Esophagus squamous epithelium (tissue), 4 donors: ENCODE measurements at regions not wholly inside any gene's neighbourhood (a gene's known extent, or its start where the extent isn't known, plus 50 kb on each side); places are given as distances from the start of the nearest gene placed in this dataset.

Experiments used
- POLR2A ChIP-seq, 4 donors: fragments of 450-650 bp; IDR thresholded peaks; one replicate each; pipeline ENCODE4 v1.6.1; 2017; ENCODE audit warnings: antibody characterized with exemption in 4 of 4, mild to moderate bottlenecking in 4 of 4, moderate library complexity in 3 of 4
- TF ChIP-seq, protein P1 (sequence below), 6 experiments: fragments of 450-650 bp in 4 of 6; fragments of 200-600 bp in 2 of 6; sonication (generic) in 2 of 6; IDR thresholded peaks; one replicate each; pipeline ENCODE4 v1.5.1; 2016 to 2019; ENCODE audit warnings: antibody characterized with exemption in 6 of 6, mild to moderate bottlenecking in 4 of 6, moderate library complexity in 4 of 6

DNA sequence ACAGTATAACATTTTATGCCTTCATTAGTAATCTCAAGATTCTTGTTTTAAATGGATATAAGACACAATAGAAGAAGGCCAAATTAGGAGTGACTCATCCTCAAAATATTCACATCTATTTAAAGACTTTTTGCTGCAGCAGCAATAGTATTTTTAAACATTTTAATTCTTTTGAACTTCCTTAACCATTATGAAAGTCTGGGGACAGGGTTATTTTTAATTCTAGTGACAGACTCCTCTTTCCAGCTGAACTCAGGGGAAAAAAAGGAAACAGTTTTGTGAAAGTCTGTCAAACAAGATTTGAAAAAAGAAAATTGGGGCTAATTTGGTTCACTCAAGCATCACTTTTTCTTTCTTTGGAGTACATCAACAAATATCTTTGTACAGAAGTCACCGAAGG, 541.8 kb downstream of the NUP35 start:
- TF ChIP-seq, protein P1, sequence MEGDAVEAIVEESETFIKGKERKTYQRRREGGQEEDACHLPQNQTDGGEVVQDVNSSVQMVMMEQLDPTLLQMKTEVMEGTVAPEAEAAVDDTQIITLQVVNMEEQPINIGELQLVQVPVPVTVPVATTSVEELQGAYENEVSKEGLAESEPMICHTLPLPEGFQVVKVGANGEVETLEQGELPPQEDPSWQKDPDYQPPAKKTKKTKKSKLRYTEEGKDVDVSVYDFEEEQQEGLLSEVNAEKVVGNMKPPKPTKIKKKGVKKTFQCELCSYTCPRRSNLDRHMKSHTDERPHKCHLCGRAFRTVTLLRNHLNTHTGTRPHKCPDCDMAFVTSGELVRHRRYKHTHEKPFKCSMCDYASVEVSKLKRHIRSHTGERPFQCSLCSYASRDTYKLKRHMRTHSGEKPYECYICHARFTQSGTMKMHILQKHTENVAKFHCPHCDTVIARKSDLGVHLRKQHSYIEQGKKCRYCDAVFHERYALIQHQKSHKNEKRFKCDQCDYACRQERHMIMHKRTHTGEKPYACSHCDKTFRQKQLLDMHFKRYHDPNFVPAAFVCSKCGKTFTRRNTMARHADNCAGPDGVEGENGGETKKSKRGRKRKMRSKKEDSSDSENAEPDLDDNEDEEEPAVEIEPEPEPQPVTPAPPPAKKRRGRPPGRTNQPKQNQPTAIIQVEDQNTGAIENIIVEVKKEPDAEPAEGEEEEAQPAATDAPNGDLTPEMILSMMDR (IDR thresholded peaks at IDR 0.05), result no peak
- no peak for TF ChIP-seq POLR2A (IDR thresholded peaks at IDR 0.05)
